HL-60 (cell line): ENCODE measurements at regions not wholly inside any gene's neighbourhood (a gene's known extent, or its start where the extent isn't known, plus 50 kb on each side); places are given as distances from the start of the nearest gene placed in this dataset.

ENCODE experiments used
- DNase-seq, 2 experiments: peaks; one replicate each; pipeline ENCODE4 v3.0.0-alpha.2; 2010 to 2020; ENCODE audit warnings: low read depth in 1 of 2, low spot score in 1 of 2
- H3K27ac ChIP-seq: fragments of 250-450 bp; sonication (Bioruptor Pico); replicated peaks from 2 replicates; pipeline ENCODE4 v1.5.1; 2020; ENCODE audit warnings: mild to moderate bottlenecking, moderate library complexity
- H3K27me3 ChIP-seq: fragments of 250-450 bp; sonication (Bioruptor Pico); 2 replicates; pipeline ENCODE4 v1.5.1; 2021; ENCODE audit warnings: mild to moderate bottlenecking, moderate library complexity; ENCODE audit not compliant: insufficient read depth, poor library complexity, severe bottlenecking
- H3K4me3 ChIP-seq: replicated peaks from 2 replicates; pipeline ENCODE4 v1.5.1; 2011; ENCODE audit warnings: mild to moderate bottlenecking, control low read depth, low read length; ENCODE audit not compliant: insufficient read depth
- GABPA ChIP-seq: IDR thresholded peaks from 2 replicates; pipeline ENCODE4 v1.6.1; 2012; ENCODE audit warnings: low read depth
- POLR2AphosphoS5 ChIP-seq: IDR thresholded peaks from 2 replicates; pipeline ENCODE4 v1.6.1; 2012; ENCODE audit warnings: low read depth
- SPI1 ChIP-seq: IDR thresholded peaks from 2 replicates; pipeline ENCODE4 v1.6.1; 2012; ENCODE audit warnings: low read depth, mild to moderate bottlenecking, borderline replicate concordance
- TF ChIP-seq, protein P1 (sequence below): IDR thresholded peaks from one replicate; pipeline ENCODE4 v1.5.1; 2011; ENCODE audit warnings: low read length, control low read depth, inconsistent platforms; ENCODE audit not compliant: insufficient read depth
- TF ChIP-seq, protein P2 (sequence below): IDR thresholded peaks from 2 replicates; pipeline ENCODE4 v1.6.1; 2012; ENCODE audit warnings: low read depth; ENCODE audit not compliant: insufficient replicate concordance

DNA sequence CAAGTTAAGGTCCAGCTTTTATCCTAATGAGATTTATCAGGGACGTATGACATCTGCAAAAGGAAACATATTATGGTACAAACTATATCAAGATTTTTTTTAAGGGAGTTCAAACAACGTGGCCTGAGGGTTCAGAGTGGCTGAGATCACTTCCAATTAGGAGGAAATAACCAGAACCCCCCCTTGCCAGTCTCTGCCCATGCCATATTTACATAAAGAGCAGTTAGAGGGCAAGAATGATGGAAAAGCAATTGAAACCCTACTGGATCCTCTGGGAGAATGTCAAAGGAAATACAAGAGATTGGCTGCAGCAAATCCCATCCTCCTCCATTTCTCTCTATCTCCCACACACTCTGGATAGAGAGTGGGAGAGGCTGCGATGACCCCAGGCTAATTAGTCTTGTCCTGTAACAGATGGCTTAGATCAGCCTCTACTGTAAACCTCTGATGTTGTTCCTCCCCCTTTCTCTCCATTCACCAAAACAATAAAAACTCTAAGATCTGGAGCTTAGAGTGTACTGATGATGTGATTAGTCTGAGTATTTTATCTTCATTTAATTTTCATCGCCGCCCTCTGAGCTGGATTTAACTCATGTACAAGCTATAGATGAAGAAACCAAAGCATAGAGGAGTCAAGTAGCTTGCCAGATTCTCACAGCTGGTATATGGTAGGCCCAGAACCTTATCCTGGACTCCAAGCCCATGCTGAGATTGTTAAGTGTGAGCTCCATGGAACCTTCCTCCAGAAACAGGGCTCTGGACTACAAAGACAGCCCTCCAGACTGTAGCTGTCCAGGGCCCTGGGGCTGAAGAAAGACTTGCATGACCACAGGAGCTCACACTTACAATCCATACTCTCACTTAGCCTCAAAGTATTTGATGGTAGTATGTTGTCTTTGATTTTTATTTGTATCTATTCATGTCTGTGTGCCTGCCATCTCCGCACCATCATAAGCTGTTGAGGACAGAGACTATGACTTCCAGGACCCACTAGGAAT lies 54.1 kb upstream of the GNG2 start:
- Histone ChIP-seq H3K4me3 (no peak overlapping the region), H3K27me3 (no peaks in the 10 kb centered on the region), H3K27ac (no peak overlapping the region)
- TF ChIP-seq, protein P1, sequence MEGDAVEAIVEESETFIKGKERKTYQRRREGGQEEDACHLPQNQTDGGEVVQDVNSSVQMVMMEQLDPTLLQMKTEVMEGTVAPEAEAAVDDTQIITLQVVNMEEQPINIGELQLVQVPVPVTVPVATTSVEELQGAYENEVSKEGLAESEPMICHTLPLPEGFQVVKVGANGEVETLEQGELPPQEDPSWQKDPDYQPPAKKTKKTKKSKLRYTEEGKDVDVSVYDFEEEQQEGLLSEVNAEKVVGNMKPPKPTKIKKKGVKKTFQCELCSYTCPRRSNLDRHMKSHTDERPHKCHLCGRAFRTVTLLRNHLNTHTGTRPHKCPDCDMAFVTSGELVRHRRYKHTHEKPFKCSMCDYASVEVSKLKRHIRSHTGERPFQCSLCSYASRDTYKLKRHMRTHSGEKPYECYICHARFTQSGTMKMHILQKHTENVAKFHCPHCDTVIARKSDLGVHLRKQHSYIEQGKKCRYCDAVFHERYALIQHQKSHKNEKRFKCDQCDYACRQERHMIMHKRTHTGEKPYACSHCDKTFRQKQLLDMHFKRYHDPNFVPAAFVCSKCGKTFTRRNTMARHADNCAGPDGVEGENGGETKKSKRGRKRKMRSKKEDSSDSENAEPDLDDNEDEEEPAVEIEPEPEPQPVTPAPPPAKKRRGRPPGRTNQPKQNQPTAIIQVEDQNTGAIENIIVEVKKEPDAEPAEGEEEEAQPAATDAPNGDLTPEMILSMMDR: no peak
- TF ChIP-seq POLR2AphosphoS5: no peak
- TF ChIP-seq SPI1: no peak
- TF ChIP-seq GABPA: no peak
- TF ChIP-seq, protein P2, sequence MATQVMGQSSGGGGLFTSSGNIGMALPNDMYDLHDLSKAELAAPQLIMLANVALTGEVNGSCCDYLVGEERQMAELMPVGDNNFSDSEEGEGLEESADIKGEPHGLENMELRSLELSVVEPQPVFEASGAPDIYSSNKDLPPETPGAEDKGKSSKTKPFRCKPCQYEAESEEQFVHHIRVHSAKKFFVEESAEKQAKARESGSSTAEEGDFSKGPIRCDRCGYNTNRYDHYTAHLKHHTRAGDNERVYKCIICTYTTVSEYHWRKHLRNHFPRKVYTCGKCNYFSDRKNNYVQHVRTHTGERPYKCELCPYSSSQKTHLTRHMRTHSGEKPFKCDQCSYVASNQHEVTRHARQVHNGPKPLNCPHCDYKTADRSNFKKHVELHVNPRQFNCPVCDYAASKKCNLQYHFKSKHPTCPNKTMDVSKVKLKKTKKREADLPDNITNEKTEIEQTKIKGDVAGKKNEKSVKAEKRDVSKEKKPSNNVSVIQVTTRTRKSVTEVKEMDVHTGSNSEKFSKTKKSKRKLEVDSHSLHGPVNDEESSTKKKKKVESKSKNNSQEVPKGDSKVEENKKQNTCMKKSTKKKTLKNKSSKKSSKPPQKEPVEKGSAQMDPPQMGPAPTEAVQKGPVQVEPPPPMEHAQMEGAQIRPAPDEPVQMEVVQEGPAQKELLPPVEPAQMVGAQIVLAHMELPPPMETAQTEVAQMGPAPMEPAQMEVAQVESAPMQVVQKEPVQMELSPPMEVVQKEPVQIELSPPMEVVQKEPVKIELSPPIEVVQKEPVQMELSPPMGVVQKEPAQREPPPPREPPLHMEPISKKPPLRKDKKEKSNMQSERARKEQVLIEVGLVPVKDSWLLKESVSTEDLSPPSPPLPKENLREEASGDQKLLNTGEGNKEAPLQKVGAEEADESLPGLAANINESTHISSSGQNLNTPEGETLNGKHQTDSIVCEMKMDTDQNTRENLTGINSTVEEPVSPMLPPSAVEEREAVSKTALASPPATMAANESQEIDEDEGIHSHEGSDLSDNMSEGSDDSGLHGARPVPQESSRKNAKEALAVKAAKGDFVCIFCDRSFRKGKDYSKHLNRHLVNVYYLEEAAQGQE: no peak
- no peak for DNase-seq

DNA sequence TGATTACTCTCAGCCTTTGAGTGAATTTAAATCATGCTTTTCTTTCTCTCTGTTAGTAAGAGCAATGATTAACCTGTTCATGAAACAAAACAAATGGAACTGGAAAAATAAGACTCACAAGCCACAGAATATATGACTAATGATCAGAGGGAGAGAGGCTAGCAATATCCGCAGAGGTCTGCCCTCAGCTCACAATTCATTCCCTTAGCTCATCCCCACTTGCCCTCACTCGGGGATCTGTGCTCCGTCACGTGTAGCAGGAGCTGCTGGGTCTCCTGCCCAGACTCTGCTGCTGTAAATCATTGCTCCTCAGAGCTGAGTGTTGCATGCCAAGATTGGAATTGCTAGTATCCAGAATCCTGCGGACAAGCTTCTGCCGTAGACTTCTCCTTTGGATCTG lies 53.1 kb upstream of the GNG2 start:
- H3K27ac ChIP-seq: no peak overlapping the region
- TF ChIP-seq GABPA (no peak), POLR2AphosphoS5 (no peak), SPI1 (no peak)
- TF ChIP-seq, protein P2: no peak
- TF ChIP-seq, protein P1: no peak
- no peak overlapping the region for H3K4me3 ChIP-seq
- no peaks in the 10 kb centered on the region for H3K27me3 ChIP-seq
- no peak for DNase-seq
